Gastrocnemius medialis (tissue), 4 donors: ENCODE measurements at regions not wholly inside any gene's neighbourhood (a gene's known extent, or its start where the extent isn't known, plus 50 kb on each side); places are given as distances from the start of the nearest gene placed in this dataset.

Source experiments
- CTCF ChIP-seq, 5 experiments: fragments of 450-650 bp in 3 of 5; fragments of 200-600 bp in 2 of 5; sonication (generic) in 2 of 5; IDR thresholded peaks in 4 of 5; conservative IDR thresholded peaks in 1 of 5; 1 replicate in 4 of 5; 2 replicates in 1 of 5; pipeline ENCODE4 v1.5.1; 2016 to 2019; ENCODE audit warnings: antibody characterized with exemption in 5 of 5, mild to moderate bottlenecking in 3 of 5, moderate library complexity in 3 of 5
- POLR2A ChIP-seq, 2 donors: fragments of 450-650 bp; IDR thresholded peaks; one replicate each; pipeline ENCODE4 v1.6.1; 2017; ENCODE audit warnings: antibody characterized with exemption in 2 of 2, mild to moderate bottlenecking in 2 of 2, moderate library complexity in 2 of 2

GRCh38 chr10:111739874-111740139 lies 443.8 kb downstream of the GPAM start:
- no peak for TF ChIP-seq POLR2A (IDR thresholded peaks at IDR 0.05)
- TF ChIP-seq CTCF (IDR thresholded peaks at IDR 0.05 in 4 of 5, conservative IDR thresholded peaks at IDR 0.05 in 1 of 5) = no peak
